Parathyroid adenoma (tissue), 2 donors: ENCODE measurements at regions not wholly inside any gene's neighbourhood (a gene's known extent, or its start where the extent isn't known, plus 50 kb on each side); places are given as distances from the start of the nearest gene placed in this dataset.
"Not testable (repeated sequence)": the region's sequence is repeated elsewhere in the genome, so short reads cannot be mapped to it uniquely, and the experiment has no call there.

Source experiments
- H2AFZ ChIP-seq: fragments of 300-600 bp; sonication (generic); one replicate; pipeline ENCODE4 v1.7.0; 2017; ENCODE audit warnings: antibody characterized with exemption, mild to moderate bottlenecking
- H3K27ac ChIP-seq: fragments of 300-600 bp; sonication (generic); one replicate; pipeline ENCODE4 v1.7.0; 2017
- H3K27me3 ChIP-seq: fragments of 300-600 bp; sonication (generic); one replicate; pipeline ENCODE4 v1.7.0; 2017; ENCODE audit warnings: low read length; ENCODE audit not compliant: control insufficient read depth, insufficient read depth
- H3K36me3 ChIP-seq: fragments of 300-600 bp; sonication (generic); one replicate; pipeline ENCODE4 v1.7.0; 2017; ENCODE audit warnings: low read length; ENCODE audit not compliant: control insufficient read depth, insufficient read depth
- H3K4me1 ChIP-seq: fragments of 300-600 bp; sonication (generic); one replicate; pipeline ENCODE4 v1.7.0; 2017; ENCODE audit warnings: control low read depth
- H3K4me2 ChIP-seq: fragments of 300-600 bp; sonication (generic); one replicate; pipeline ENCODE4 v1.7.0; 2017; ENCODE audit warnings: low read length
- H3K4me3 ChIP-seq: fragments of 300-600 bp; sonication (generic); one replicate; pipeline ENCODE4 v1.7.0; 2017; ENCODE audit warnings: low read depth, low read length
- H3K79me2 ChIP-seq: fragments of 300-600 bp; sonication (generic); one replicate; pipeline ENCODE4 v1.7.0; 2017; ENCODE audit warnings: control low read depth
- H3K9ac ChIP-seq: fragments of 300-600 bp; sonication (generic); one replicate; pipeline ENCODE4 v1.7.0; 2017; ENCODE audit warnings: mild to moderate bottlenecking
- H3K9me3 ChIP-seq: fragments of 300-600 bp; sonication (generic); one replicate; pipeline ENCODE4 v1.7.0; 2017; ENCODE audit warnings: low read length; ENCODE audit not compliant: control insufficient read depth
- TF ChIP-seq, protein P1 (sequence below): fragments of 300-600 bp; sonication (generic); IDR thresholded peaks from one replicate; pipeline ENCODE4 v1.7.0; 2017; ENCODE audit warnings: antibody characterized with exemption, mild to moderate bottlenecking
- donor health status: primary hyperparathyroidism.

DNA sequence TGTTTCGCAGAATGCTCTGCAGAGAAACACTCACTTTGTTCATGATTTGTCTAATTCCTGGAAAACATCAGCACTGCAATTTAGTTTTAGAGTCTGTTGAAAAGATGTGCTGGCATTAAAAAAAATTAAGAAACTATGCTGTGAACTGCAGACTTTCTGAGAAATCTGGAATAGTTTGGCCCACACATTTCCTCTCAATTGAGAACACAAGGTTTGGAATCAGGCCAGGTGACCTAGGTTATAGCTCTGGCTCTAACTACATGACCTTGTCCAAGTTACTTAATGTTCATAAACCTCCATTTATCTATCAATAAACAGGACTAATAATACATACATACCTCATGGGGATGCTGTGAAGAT, 61.4 kb upstream of the ENPEP start:
- Histone ChIP-seq H3K9ac (no peak overlapping the region), H3K27me3 (no peaks in the 10 kb centered on the region), H3K79me2 (no peaks in the 10 kb centered on the region), H3K36me3 (no peaks in the 10 kb centered on the region), H3K27ac (no peak overlapping the region), H2AFZ (no peak overlapping the region), H3K4me3 (no peak overlapping the region), H3K4me1 (no peaks in the 10 kb centered on the region), H3K9me3 (no peaks in the 10 kb centered on the region), H3K4me2 (no peak overlapping the region)
- TF ChIP-seq, protein P1, sequence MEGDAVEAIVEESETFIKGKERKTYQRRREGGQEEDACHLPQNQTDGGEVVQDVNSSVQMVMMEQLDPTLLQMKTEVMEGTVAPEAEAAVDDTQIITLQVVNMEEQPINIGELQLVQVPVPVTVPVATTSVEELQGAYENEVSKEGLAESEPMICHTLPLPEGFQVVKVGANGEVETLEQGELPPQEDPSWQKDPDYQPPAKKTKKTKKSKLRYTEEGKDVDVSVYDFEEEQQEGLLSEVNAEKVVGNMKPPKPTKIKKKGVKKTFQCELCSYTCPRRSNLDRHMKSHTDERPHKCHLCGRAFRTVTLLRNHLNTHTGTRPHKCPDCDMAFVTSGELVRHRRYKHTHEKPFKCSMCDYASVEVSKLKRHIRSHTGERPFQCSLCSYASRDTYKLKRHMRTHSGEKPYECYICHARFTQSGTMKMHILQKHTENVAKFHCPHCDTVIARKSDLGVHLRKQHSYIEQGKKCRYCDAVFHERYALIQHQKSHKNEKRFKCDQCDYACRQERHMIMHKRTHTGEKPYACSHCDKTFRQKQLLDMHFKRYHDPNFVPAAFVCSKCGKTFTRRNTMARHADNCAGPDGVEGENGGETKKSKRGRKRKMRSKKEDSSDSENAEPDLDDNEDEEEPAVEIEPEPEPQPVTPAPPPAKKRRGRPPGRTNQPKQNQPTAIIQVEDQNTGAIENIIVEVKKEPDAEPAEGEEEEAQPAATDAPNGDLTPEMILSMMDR: no peak

DNA sequence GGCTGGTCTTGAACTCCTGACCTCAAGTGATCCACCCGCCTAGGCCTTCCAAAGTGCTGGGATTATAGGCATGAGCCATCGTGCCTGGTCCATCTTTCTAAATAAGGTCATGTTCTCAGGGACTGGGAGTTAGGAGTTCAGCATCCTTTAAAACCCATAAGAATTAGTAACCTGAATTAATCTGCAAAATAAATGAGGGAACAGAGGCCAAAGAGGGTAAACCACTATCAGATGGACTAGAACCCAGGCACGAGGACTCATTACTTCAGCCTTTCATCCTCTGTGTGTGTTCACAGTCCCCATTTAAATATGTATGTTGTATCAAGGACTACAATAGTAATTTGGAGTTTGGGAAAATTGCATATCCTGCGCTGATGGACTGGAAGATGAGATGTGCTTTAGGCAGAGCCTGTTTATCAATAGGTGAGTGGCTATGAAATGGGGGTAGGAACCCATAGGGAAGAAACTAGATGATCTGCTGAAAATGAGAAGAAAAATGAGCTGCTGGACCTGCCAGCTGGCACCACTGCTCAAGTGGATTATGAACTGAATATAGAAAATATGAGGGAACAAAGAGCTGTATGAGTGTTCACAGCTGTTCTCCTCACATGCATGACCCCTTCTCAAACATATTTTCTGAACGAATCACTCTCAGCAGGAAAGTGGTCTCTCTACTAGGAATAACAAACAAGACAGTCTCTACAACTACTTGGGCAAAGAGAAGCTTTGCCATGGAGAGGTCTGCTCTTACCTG, 62.0 kb upstream of the ENPEP start:
- H3K27ac ChIP-seq, H3K4me2 ChIP-seq, H3K36me3 ChIP-seq, H3K4me1 ChIP-seq, H3K79me2 ChIP-seq, H3K9ac ChIP-seq, H3K4me3 ChIP-seq, H2AFZ ChIP-seq, H3K27me3 ChIP-seq, H3K9me3 ChIP-seq: not testable (repeated sequence)

DNA sequence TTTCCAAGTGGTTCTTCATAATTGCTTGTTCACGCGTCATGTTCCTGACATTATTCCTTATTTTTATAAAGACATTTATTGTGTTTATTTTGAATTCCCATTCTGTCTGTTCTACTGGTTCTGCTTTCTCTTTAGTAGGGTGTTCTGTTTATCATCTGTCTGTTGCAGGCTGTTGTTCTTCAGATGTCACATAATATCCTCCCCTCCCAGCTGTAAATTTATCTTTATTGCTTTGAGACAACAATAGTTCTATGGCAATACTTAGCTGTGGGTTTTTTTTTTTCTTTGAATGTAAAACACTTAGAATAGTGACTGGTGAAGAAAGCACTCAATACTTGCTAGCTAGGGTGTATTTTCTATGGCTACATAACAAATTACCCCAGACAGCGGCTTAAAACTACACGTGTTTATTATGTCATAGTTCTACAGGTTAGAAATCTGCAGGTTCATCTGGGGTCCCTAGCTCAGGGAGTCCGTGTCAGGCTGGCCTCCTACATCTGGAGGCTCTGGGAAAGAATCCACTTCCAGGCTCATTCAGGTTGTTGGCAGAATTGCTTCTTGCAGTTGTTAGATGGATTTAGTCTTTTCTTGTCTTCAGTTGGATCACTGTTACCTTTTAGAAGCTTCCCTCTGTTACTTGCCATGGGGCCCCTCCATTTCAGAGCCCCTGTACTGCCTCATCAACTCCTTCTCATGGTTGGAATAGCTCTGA, 63.4 kb upstream of the ENPEP start:
- no peak overlapping the region for H3K9ac ChIP-seq
- H3K27me3 ChIP-seq: no peaks in the 10 kb centered on the region
- H2AFZ ChIP-seq: no peak overlapping the region
- no peak overlapping the region for H3K4me2 ChIP-seq
- H3K36me3 ChIP-seq: no peaks in the 10 kb centered on the region
- H3K27ac ChIP-seq: no peak overlapping the region
- no peaks in the 10 kb centered on the region for H3K9me3 ChIP-seq
- H3K4me1 ChIP-seq: no peaks in the 10 kb centered on the region
- H3K79me2 ChIP-seq: no peaks in the 10 kb centered on the region
- TF ChIP-seq, protein P1: no peak
- no peak overlapping the region for H3K4me3 ChIP-seq

DNA sequence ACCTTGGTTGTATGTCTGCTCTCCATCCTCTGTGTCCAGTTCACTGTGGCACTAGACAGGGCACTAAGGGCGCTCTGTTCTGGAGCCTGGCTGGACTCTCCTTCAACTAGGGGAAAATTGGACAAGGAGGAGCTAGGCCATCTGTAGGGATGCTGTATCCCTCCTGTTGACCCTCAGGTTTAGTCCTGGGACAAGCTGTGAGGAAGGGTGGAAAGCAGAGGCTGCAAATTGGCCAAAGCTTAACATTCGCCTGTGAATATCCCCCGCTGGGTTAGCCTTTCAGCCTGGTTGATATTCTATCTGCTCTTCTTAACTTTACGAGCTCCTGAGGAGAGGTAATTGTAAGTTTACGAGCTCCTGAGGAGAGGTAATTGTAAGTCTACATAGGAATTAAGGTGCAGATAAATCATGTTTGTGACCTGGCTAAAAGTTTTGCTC, 64.4 kb upstream of the ENPEP start:
- H3K9me3 ChIP-seq: no peaks in the 10 kb centered on the region
- H3K27ac ChIP-seq: no peak overlapping the region
- TF ChIP-seq, protein P1: no peak
- H3K79me2 ChIP-seq: no peaks in the 10 kb centered on the region
- no peak overlapping the region for H3K9ac ChIP-seq
- no peaks in the 10 kb centered on the region for H3K27me3 ChIP-seq
- H3K4me2 ChIP-seq: no peak overlapping the region
- no peaks in the 10 kb centered on the region for H3K4me1 ChIP-seq
- no peaks in the 10 kb centered on the region for H3K36me3 ChIP-seq
- H3K4me3 ChIP-seq: no peak overlapping the region
- H2AFZ ChIP-seq: no peak overlapping the region

DNA sequence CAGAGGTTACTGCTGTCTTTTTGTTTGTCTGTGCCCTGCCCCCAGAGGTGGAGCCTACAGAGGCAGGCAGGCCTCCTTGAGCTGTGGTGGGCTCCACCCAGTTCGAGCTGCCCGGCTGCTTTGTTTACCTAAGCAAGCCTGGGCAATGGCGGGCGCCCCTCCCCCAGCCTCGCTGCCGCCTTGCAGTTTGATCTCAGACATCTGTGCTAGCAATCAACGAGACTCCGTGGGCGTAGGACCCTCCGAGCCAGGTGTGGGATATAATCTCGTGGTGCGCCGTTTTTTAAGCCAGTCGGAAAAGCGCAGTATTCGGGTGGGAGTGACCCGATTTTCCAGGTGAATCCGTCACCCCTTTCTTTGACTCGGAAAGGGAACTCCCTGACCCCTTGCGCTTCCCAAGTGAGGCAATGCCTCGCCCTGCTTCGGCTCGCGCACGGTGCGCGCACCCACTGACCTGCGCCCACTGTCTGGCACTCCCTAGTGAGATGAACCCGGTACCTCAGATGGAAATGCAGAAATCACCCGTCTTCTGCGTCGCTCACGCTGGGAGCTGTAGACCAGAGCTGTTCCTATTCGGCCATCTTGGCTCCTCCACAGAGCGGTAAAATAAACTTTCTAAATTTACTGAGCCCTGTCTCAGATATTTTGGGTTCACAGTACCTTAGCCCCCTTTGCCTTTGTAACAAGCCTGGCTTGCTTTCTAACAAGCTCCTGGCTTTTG, 64.9 kb upstream of the ENPEP start:
- H3K27ac ChIP-seq, H3K4me1 ChIP-seq, H3K36me3 ChIP-seq, H3K79me2 ChIP-seq, H3K9ac ChIP-seq, H2AFZ ChIP-seq, H3K9me3 ChIP-seq, H3K4me2 ChIP-seq, H3K4me3 ChIP-seq, H3K27me3 ChIP-seq: not testable (repeated sequence)
